ENCODE measurements at regions not wholly inside any gene's neighbourhood (a gene's known extent, or its start where the extent isn't known, plus 50 kb on each side); places are given as distances from the start of the nearest gene placed in this dataset.

- Mint-ChIP-seq H3K27ac (no peak overlapping the region), H3K4me1 (peaks cover 7% of the 10 kb centered on the region), H3K4me3 (no peak overlapping the region), H3K27me3 (ENCODE audit: low read depth) (no peaks in the 10 kb centered on the region), H3K9me3 (peaks cover 3% of the 10 kb centered on the region), H3K36me3 (no peaks in the 10 kb centered on the region)
- CTCF ChIA-PET = interaction anchor here (0.7 kb wide), 1 partner anchor 379 kb away, joined by 4 read pairs; no protein-coding TSS in a partner anchor
- POLR2A ChIA-PET = no interaction called here
- ATAC-seq (no peak), DNase-seq (ENCODE audit: low spot score) (no peak)
- TF ChIP-seq ZNF317 (CRISPR knock-in tag; IDR thresholded peaks at IDR 0.05; ENCODE audit: borderline replicate concordance, low read depth) (no peak), MLX (CRISPR knock-in tag; IDR thresholded peaks at IDR 0.05) (no peak), CBFB (CRISPR knock-in tag; IDR thresholded peaks at IDR 0.05; ENCODE audit: low read depth) (no peak), MXD4 (CRISPR knock-in tag; IDR thresholded peaks at IDR 0.05; ENCODE audit: borderline replicate concordance) (no peak)
Measured at GRCh38 chr12:47410862-47411261, 295.0 kb downstream of the RPAP3 start.

- no peak for TF ChIP-seq ATF3 (CRISPR knock-in tag; conservative IDR thresholded peaks at IDR 0.05)
- TF ChIP-seq IRF2 (CRISPR knock-in tag; IDR thresholded peaks at IDR 0.05; ENCODE audit: borderline replicate concordance, low read depth) = no peak
- no peak for TF ChIP-seq GRHL2 (CRISPR knock-in tag; IDR thresholded peaks at IDR 0.05; ENCODE audit: insufficient replicate concordance, severe bottlenecking)
- no peak for TF ChIP-seq MYBL2 (CRISPR knock-in tag; IDR thresholded peaks at IDR 0.05)
- no peak for TF ChIP-seq PRDM15 (CRISPR knock-in tag; IDR thresholded peaks at IDR 0.05)
- no peak for TF ChIP-seq ELF4 (CRISPR knock-in tag; IDR thresholded peaks at IDR 0.05; ENCODE audit: low read depth)
- no peak for TF ChIP-seq TP53 (CRISPR knock-in tag; IDR thresholded peaks at IDR 0.05)
- TF ChIP-seq ZNF232 (CRISPR knock-in tag; IDR thresholded peaks at IDR 0.05) = no peak
- TF ChIP-seq CBFB (CRISPR knock-in tag; IDR thresholded peaks at IDR 0.05; ENCODE audit: low read depth) = no peak
- TF ChIP-seq HMGA2 (CRISPR knock-in tag; IDR thresholded peaks at IDR 0.05) = no peak
- no peak for TF ChIP-seq ZNF671 (CRISPR knock-in tag; IDR thresholded peaks at IDR 0.05)
- no peak for TF ChIP-seq EMX1 (CRISPR knock-in tag; IDR thresholded peaks at IDR 0.05)
- ChIA-PET CTCF (no interaction called here), POLR2A (no interaction called here)
- no peaks in the 10 kb centered on the region for H3K27me3 Mint-ChIP-seq (ENCODE audit: low read depth)
- H3K9me3 Mint-ChIP-seq = peaks cover 5% of the 10 kb centered on the region
- ATAC-seq = no peak
- no peak overlapping the region for H3K4me3 Mint-ChIP-seq
- DNase-seq (ENCODE audit: low spot score) = no peak
- H3K27ac Mint-ChIP-seq = no peak overlapping the region
- no peaks in the 10 kb centered on the region for H3K36me3 Mint-ChIP-seq
- peaks cover 7% of the 10 kb centered on the region for H3K4me1 Mint-ChIP-seq
Measured at GRCh38 chr12:47410383-47410782, 295.4 kb downstream of the RPAP3 start.

GRCh38 chr12:47409310-47409987 is 296.4 kb downstream of the RPAP3 start:
- Mint-ChIP-seq H3K4me1 (peaks cover under 1% of the 10 kb centered on the region), H3K4me3 (no peak overlapping the region), H3K27ac (no peak overlapping the region), H3K27me3 (ENCODE audit: low read depth) (no peaks in the 10 kb centered on the region), H3K36me3 (no peaks in the 10 kb centered on the region), H3K9me3 (peaks cover 5% of the 10 kb centered on the region)
- ChIA-PET POLR2A (no interaction called here), CTCF (no interaction called here)
- no peak for ATAC-seq
- DNase-seq (ENCODE audit: low spot score) = no peak
- no peak for TF ChIP-seq SOX15 (CRISPR knock-in tag; IDR thresholded peaks at IDR 0.05)
- TF ChIP-seq E2F4 (CRISPR knock-in tag; IDR thresholded peaks at IDR 0.05; ENCODE audit: borderline replicate concordance, low read depth) = no peak
- TF ChIP-seq IRF1 (CRISPR knock-in tag; IDR thresholded peaks at IDR 0.05) = no peak
- no peak for TF ChIP-seq RELA (CRISPR knock-in tag; IDR thresholded peaks at IDR 0.05; ENCODE audit: borderline replicate concordance)
- TF ChIP-seq NR3C1 (CRISPR knock-in tag; conservative IDR thresholded peaks at IDR 0.05; ENCODE audit: low read depth) = no peak
- no peak for TF ChIP-seq CREB1 (CRISPR knock-in tag; IDR thresholded peaks at IDR 0.05)
- no peak for TF ChIP-seq ZNF138 (CRISPR knock-in tag; conservative IDR thresholded peaks at IDR 0.05)
- no peak for TF ChIP-seq ZNF416 (CRISPR knock-in tag; IDR thresholded peaks at IDR 0.05)
- TF ChIP-seq GABPB1 (CRISPR knock-in tag; IDR thresholded peaks at IDR 0.05) = no peak

Data from WTC11 (cell line).